DMS153 treated with DMSO at 0.1 percent for 48 hours (cell line): ENCODE measurements at regions not wholly inside any gene's neighbourhood (a gene's known extent, or its start where the extent isn't known, plus 50 kb on each side); places are given as distances from the start of the nearest gene placed in this dataset.
"Not testable (repeated sequence)": the region's sequence is repeated elsewhere in the genome, so short reads cannot be mapped to it uniquely, and the experiment has no call there.

Source experiments
- DNase-seq: peaks from one replicate; lab custom pipeline; 2025; ENCODE audit not compliant: unreplicated experiment; lab: John Stamatoyannopoulos, UW

DNA sequence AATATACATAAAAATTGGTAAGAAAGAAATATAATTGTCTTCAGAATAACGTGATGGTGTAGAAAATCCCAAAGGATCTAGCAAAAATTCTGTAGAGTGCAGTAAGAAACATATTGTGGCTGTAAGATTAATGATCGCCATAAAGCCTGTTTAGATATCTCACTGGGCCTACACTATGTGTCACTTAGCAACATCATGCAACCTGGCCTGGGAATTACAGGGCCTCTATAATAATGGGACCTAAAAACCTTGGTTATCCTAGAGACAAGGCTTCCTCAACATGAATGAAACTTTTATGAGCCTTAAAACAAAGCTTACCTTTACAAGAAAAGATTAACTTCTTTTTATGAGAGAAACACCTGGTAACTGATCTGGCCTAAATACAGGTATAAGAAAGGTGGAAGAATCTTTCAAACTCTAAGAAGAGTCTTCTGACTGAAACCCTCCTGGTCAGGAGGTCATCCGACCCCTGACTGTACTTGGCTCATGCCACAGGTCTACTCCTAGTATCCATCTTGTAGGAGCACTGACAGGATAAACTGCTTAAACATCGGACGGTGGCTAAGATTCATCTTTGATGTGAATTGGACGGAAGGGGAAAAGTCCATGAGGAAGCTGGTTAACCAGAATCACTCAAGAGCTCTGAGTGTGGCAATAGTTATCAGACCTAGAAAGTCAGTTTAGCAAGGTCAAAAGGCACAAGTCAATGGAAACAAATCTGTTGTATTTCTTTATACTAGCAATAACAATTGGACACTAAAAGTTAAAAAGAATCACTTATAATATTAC is 1155.1 kb upstream of the SORCS1 start:
- DNase-seq: no peak

DNA sequence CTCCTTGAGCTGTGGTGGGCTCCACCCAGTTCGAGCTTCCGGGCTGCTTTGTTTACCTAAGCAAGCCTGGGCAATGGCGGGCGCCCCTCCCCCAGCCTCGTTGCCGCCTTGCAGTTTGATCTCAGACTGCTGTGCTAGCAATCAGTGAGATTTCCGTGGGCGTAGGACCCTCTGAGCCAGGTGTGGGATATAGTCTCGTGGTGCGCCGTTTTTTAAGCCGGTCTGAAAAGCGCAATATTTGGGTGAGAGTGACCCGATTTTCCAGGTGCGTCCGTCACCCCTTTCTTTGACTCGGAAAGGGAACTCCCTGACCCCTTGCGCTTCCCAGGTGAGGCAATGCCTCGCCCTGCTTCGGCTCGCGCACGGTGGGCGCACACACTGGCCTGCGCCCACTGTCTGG is 1151.1 kb upstream of the SORCS1 start:
- not testable (repeated sequence) for DNase-seq

DNA sequence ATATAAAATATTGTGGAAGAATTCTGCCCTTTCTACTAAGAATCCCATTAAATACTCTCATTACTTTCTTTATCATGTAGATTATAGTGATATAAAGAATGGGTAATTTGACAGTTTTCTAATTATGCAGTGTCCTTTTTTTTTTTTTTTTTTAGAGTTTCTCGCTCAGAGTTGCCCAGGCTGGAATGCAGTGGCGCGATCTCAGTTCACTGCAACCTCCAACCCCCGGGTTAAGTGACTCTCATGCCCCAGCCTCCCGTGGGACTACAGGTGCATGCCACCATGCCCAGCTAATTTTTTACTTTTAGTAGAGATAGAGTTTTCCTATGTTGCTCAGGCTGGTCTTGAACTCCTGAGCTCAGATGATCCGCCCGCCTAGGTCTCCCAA is 1143.4 kb upstream of the SORCS1 start:
- no peak for DNase-seq

DNA sequence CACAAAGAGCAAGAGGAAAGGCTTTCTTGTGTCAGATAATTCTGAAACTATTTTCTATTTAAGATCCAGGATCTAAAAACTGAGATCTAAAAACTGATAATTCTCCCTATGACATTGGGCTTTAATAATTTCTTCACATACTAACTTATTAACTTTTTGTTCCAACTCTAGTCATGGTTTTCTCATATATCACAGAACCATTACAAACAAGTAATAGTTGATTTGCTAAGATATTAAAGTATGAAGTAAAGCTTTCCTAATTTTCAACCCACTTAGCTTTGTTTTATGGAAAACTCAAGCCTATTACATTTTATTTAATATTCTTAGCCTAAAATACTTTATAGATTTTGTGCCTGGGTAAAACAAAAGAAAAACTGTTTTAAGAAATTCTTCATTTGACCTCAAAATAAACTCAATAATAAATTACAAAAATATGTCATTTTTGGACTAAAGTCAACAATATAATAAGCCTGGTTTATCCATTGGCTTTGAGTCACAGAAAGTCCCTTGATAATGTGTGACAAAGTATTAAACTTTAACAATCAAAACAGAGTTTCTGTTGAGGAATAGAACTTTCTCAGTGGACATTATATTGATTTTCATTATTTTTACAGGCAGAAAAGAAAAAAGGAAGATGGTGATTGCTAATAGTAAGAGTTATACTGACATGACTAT is 1142.9 kb upstream of the SORCS1 start:
- no peak for DNase-seq

DNA sequence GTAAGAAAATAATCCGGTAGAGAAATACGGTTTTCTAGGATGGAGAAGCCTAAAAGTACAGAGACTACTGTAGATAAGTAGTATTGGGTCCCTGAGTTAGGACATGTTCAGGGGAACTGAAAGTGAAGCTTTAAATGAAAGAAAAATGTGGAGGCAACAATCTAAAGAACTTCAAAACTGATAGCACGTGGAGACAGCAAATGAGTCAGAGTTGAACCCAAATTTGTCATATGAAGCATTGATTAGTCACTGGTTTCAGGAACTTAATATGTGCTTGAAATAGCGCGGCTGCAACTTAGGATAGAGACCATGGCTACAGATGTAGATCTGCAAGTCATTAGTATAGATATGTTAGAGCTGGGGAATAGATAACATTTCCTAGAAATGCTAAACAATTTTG is 1138.6 kb upstream of the SORCS1 start:
- no peak for DNase-seq

DNA sequence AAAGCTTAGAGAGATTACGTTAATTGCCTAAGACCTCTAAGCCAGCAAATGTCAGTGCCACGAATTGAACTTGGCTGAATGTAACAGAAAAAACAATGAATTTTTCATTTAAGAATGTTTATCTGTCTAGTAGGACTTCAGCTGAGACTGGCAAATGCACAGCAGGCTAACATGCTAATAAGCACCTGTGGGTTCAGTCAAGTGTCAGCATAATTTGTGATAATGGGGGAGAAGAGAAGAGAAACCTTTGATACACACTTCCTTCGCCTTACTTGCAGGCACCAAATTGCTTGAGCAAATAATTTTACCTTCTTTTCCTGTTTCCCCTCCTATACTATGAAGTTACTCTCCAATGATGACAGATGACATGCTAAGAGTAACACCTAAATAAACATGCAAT is 1136.5 kb upstream of the SORCS1 start:
- no peak for DNase-seq

DNA sequence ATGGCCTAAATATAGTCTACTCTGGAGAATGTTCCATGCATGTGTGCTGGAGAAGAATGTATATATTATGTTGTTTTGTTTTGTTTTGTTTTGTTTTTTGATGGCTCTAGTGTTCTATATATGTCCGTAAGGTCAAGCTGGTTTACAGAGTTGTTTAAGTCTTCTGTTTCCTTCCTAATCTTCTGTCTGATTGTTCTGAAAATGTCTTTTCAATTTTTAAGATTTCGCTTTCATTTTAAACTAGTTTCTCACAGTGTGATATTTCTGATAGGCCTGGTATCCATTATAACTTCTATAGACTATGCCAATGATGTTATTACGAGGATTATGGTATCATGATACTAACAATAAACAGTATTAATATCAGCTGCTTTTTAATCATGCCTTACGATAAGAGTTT is 1126.3 kb upstream of the SORCS1 start:
- DNase-seq: no peak

DNA sequence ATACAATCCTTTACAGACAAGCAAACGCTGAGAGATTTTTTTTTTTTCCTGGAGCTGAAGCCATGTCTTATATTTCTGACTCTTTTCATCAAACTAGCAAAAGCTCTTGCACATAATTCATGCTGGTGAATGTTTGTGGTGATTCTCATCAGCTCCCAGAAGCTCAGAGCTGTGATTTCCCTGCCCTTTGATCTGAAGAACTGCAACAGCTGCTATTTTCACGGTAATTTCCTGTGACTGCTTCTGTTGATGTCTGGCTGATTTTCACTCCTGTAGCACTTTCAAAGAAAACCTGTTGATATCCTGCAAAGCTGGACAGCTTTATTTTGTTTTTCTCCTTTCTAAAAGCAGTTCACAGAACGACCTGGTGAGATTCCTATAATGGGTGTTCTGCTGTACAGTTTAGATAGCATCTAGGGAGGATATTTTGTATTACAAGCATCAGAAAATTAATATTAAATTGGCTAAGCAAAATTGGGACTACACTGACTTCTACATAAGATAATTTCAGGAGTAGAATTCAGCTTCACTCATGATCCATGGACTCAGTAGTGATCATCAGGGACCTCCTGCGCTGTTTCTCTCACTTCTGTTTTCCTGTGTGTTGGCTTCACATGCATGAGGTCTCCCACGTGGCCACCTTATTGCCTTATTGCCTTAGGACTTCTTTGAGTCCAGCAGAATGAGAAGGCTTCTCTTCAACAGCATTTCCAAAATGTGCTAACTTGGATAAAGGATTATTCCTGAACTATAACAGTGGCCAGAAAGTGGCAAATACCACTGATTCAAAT is 1111.6 kb upstream of the SORCS1 start:
- no peak for DNase-seq

DNA sequence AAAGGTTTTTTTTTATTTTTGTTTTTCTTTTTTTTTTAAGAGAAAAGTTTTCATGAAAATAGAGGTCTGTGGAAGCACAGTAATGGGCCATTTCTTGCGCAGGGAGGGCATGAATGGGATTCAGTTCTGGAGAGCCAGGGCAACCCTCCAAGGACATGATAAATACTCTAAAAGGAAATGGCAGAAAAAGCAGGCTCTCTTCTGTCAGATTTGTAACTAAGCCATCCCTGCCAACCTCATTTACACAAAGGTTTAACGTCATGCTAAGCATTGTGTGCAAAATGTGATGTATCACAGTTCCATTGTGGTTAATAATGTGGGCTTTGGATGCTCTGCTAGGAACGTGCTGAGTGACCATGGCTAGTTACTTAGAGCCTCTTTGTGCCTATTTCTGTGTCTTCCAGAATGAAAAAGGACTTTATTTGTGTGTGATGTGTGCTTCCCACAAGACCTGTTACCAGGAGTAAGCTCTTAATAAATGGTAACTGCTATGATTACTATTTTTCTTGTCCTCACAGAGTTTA is 1095.9 kb upstream of the SORCS1 start:
- DNase-seq: no peak

DNA sequence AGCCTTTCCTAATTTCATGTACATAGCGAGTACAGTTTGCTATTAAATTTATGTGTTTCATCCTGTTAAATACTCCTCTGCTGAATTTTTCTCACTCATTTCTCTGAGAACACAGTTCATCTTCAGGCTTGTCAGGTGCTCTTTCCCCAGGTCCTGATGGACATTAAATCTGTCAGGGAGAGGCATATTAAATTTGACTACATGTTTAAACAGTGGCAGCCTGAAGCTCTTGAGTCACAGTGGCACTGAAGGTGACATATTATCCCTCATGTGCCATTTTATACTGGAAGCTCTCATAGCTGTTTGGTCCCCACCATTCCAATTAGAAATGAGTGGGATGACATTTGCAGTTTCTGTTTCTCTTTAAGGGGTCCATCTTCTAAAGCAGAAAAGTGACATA is 1089.6 kb upstream of the SORCS1 start:
- no peak for DNase-seq

DNA sequence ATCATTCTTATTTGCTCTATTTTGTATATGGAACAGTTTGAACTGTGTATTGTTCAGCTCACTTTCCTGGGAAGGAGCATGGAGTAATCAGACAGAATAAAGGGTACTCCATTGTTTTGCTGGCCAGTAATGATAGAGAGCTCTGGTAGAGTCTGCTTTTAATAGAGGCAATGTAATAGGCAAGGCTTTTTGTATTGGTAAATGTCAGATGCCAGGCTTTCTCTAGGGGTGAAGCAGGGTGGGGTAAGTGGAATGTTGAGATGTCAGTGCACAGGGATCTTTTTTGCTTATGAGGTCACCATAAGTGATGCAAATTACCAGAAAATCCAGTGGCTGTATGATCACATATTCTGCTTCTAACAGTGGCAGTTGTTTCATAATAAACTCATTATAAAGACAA is 1088.3 kb upstream of the SORCS1 start:
- DNase-seq: no peak

DNA sequence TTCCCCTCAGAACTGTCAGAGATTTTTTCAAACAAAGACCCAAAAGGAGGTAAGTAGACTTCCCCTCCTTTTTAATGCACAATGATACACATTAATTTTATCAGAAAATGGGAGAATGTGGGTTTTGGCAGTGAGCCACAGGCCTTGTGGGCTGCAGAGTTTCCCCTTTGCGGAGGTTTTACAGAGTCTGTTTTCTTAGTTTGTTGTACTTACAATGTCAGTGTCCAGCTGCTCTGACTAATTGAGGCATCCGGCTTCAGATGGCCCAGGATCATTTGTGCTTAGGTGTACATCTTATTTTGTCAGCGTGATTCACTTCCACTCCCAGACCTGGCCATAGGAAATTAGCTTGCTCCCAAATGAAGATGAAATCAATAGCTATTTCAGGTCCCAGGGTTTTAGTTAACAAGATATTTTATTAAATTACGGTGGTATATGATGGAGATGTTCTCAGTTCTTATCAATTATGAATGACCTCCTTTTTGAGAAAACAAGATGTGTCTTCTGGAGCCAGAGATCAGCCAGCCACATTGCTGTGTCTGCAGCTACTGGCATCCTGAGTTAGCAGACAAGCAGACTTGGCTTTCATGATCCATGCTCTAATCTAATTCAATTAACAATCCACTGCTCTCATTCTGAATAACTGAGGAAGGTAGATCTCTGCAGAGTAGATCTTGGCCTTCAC is 1086.6 kb upstream of the SORCS1 start:
- no peak for DNase-seq

DNA sequence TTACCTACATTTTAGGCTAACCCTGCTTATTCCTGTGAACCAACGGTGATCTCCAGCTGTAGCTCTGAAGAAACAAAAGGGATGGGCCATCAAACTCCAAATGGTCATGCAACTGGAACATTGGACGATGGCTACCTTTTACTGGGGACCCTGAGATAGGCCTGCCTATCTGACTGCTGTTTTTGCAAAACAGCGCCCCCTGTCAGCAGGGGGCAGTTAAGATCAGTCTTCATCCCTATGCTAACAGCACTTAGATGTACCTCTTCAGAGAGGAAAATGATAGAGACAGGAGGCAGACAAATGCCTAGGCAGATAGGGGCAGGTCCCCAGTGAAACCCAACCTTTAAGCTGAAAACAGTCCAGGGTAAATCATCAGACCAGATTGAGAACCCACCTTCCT is 1085.4 kb upstream of the SORCS1 start:
- DNase-seq: no peak

DNA sequence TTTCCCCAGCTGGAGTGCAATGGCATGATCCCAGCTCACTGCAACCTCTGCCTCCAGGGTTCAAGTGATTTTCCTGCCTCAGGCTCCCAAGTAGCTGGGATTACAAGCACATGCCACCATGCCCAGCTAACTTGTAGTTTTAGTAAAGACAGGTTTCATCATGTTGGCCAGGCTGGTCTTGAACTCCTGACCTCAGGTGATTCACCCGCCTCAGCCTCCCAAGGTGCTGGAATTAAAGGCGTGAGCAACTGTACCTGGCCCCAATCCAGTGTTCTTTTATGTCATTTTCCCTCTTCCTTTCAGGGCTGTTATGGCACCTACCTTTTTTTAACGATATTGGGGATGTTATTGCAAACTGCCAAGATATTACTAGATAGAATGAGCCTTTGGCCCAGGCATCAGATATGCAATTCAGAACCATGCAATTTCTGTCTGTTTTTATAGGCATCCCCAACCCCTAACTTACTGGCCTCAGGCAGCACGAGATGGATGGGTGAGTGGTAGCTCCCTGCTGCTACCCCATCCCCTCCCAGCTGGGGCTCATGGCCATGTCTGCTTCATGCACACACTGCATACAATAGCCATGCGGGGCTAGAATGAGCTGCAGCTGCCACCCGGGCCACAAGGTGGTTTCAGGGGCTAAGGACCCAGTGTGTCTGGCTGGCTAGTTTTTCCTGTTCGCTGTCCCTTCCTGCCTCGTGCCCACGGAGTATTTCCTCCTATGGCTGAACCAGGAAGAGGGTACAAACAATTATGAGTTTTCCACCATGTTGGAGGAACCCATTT is 1080.1 kb upstream of the SORCS1 start:
- DNase-seq: no peak

DNA sequence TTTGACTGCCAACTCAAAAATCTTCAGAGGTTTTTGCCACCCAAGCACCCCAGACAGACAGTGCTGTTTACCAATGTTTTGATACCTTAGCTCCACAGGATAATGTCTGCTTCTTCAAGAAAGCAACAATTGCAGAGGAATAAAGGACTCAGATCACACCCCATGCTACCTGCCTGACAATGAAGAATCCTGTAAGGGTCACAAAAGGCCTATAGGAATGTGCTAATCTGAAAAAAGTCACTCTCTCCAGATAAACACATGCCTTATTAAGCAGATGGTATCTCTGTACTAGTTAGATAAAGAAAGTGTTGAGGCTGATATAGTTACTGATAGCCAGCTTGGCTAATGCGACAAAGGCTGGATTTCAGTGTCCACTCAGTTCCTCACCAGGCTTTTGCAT is 1076.7 kb upstream of the SORCS1 start:
- DNase-seq: no peak

DNA sequence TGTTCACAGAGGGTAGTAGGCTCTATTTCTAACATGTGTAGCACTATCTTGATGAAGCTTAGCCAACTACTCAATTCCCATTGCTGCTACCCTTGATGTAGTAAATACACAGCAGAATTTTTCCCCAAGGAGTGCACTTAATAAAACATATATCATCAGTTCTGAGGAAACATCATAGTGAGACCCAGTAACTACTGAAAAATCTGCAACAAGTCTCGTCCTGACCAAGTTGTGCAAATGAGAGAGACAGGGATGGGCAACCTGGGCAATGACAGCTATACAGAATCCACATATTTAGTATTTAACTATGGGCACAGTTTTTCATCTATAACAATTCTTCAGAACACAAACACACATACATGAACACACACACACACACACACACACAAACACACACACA is 1073.8 kb upstream of the SORCS1 start:
- no peak for DNase-seq

DNA sequence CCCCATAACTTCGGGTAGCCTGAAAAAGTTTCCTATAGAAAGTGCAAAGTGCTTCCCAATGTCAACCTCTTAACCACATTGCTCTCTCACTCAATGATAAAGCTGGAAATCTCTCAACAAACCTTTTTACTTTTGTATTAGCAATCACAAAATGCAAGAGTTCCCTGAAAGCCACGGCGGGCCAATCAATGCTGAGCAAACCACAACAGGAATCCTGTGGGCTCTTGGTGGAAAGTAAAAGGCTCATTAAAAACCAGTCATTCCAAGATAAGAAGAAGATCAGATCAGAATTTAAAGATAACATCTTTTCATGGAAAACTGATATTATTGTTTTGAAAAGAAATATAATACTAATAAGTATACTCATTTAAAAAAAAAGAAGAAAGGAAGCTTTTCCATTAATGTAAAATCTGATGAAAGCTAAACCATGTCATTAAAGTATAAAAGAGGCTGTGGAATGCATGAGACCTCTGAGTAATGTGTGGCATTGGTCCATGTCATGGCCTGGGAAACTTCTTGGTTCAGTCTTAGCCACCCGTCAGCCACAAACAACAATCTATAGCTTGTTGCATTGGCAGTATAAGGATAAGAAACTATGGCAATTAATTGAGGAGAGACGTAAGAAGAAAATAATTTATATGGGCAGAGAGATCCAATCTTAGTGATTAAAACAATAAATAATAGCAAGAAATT is 1066.1 kb upstream of the SORCS1 start:
- no peak for DNase-seq

DNA sequence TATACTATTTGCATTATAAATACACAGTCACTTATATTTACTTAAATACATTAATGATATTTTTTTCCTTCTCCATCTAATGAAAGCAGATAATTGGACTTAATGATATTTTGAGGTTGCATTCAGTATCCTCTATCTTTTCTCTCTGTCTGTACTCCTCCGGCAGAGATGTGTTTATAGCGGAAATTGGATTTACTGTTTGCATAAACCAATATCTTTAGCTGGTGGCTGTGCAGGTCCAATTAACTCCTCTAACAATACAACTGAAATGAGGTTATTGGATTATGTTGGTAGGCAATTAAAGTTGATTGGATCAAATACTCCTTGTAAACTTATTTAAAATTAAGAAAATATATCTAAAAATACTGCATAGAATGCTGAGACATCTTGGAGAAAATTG is 1044.2 kb upstream of the SORCS1 start:
- DNase-seq: no peak

DNA sequence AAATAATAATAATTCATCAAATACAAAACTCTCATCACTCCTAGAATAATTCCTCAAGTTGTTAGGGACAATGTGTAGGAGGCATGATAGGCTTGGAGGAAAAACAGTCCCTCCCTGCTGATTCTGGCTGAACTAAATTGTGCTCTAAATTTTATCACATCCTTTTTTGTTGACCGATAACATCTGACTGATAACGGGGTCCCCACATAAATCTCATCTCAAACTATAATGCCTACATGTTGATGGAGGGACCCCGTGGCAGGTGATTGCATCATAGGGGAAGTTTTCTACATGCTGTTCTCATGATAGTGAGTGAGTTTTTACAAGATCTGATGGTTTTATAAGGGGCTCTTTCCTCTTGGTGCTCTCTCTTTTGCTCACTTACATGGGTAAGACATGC is 1043.5 kb upstream of the SORCS1 start:
- no peak for DNase-seq
